ENCODE measurements at regions not wholly inside any gene's neighbourhood (a gene's known extent, or its start where the extent isn't known, plus 50 kb on each side); places are given as distances from the start of the nearest gene placed in this dataset.
"Not testable (repeated sequence)": the region's sequence is repeated elsewhere in the genome, so short reads cannot be mapped to it uniquely, and the experiment has no call there.

- Histone ChIP-seq H3K27ac (no peak overlapping the region), H3K4me1 (no peaks in the 10 kb centered on the region), H3K27me3 (no peaks in the 10 kb centered on the region), H3K9me3 (no peaks in the 10 kb centered on the region), H3K36me3 (no peaks in the 10 kb centered on the region), H3K4me3 (no peak overlapping the region)
- 39 to 50% (median 46%) methylated on average over 1 of the region's 1 CpG for WGBS, 4 donors
- no peak for TF ChIP-seq CTCF (IDR thresholded peaks at IDR 0.05)
- no peak for TF ChIP-seq POLR2A (IDR thresholded peaks at IDR 0.05)
- ATAC-seq = no peak
- intact Hi-C loops (cut with DNase I) = no loop called here
- DNase-seq = no peak
These were observed 1264.6 kb upstream of the SEL1L start for GRCh38 chr14:82798276-82798675.

- ATAC-seq (no peak), DNase-seq (no peak)
- H3K9me3 ChIP-seq = no peaks in the 10 kb centered on the region
- H3K27ac ChIP-seq = no peak overlapping the region
- no peak overlapping the region for H3K4me3 ChIP-seq
- TF ChIP-seq CTCF (IDR thresholded peaks at IDR 0.05) = no peak
- TF ChIP-seq POLR2A (IDR thresholded peaks at IDR 0.05) = no peak
- no peaks in the 10 kb centered on the region for H3K4me1 ChIP-seq
- intact Hi-C loops (cut with DNase I) = no loop called here
- no peaks in the 10 kb centered on the region for H3K36me3 ChIP-seq
- 56 to 74% (median 63%) methylated on average over 7 of the region's 7 CpGs for WGBS, 4 donors
- H3K27me3 ChIP-seq = no peaks in the 10 kb centered on the region
These were observed 1272.5 kb upstream of the SEL1L start for GRCh38 chr14:82805892-82806825.

GRCh38 chr14:82811246-82811645, 1277.6 kb upstream of the SEL1L start:
- 86 to 93% (median 89%) methylated on average over 2 of the region's 2 CpGs for WGBS, 4 donors
- no peak overlapping the region for H3K4me3 ChIP-seq
- ATAC-seq = no peak
- DNase-seq = no peak
- no peak overlapping the region for H3K27ac ChIP-seq
- intact Hi-C loops (cut with DNase I) = no loop called here
- TF ChIP-seq POLR2A (IDR thresholded peaks at IDR 0.05) = no peak
- no peak for TF ChIP-seq CTCF (IDR thresholded peaks at IDR 0.05)
- no peaks in the 10 kb centered on the region for H3K27me3 ChIP-seq
- no peaks in the 10 kb centered on the region for H3K36me3 ChIP-seq
- no peaks in the 10 kb centered on the region for H3K4me1 ChIP-seq
- no peaks in the 10 kb centered on the region for H3K9me3 ChIP-seq

- H3K27me3 ChIP-seq; H3K27ac ChIP-seq; ATAC-seq; H3K9me3 ChIP-seq; H3K36me3 ChIP-seq; intact Hi-C loops (cut with DNase I); DNase-seq; H3K4me1 ChIP-seq; H3K4me3 ChIP-seq: not testable (repeated sequence)
- 92 to 98% (median 97%) methylated on average over 18 to 28 of the region's 28 CpGs for WGBS, 4 donors
These were observed 1280.7 kb upstream of the SEL1L start for GRCh38 chr14:82814339-82814738.
